ENCODE measurements at regions not wholly inside any gene's neighbourhood (a gene's known extent, or its start where the extent isn't known, plus 50 kb on each side); places are given as distances from the start of the nearest gene placed in this dataset.

GRCh38 chr10:105879401-105879800 lies 1238.3 kb downstream of the SORCS3 start:
- no peak for DNase-seq (ENCODE audit: low spot score)

- peak; percentile 6 for DNase-seq (ENCODE audit: low spot score)
Measured at GRCh38 chr10:105875050-105875449, 1234.0 kb downstream of the SORCS3 start.

DNA sequence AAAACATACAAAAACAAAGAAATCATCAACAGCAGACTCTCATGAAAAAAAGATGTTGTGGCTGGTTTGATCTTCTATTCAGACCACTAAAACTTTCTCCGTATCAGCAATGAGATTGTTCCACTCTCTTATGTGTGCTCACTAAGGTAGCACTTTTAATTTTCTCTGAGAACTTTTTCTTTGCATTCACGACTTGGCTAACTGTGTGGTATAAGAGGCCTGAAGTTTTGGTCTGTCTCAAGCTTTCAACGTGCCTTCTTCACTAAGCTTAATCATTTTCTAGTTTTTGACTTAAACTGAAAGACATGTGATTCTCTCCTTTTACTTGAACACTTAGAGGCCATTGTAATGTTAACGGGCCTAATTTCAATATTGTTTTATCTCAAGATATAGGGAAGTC lies 1231.6 kb downstream of the SORCS3 start:
- no peak for DNase-seq (ENCODE audit: low spot score)

DNA sequence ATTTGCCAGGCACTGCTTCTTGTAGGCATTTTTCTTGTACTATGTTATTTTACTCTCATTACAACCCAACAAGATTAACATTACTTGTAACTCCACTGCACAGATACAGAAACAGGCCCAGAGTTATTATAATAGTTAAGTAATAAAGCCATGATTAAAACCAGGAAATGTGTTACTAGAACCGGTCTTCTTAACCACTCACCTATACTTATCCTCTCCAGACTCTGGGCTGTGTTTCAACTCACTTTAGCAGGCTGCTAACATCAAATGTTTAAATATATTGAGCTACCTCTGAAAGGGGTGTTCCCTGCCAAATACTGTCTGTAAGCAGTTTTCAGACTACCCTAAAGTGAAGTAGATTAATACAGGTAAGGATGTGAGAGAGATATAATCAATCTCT lies 1227.8 kb downstream of the SORCS3 start:
- no peak for DNase-seq (ENCODE audit: low spot score)

DNA sequence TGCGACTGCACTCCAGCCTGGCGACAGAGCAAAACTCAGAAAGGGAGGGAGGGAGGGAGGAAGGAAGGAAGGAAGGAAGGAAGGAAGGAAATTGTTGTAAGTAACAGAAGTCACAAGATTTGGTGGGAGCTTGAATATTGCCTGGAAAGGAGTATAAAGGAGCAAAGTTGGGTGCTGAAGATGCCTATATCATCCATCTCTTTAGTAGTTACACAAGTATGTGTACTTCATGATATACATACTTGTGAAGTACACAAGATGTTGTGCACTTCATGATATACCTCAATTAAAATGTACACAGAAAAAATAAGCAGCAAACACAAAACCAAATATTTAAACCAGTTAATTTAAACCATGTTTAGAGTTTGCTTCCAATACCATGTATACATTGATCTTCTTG lies 1223.8 kb downstream of the SORCS3 start:
- no peak for DNase-seq (ENCODE audit: low spot score)

- no peak for DNase-seq (ENCODE audit: low spot score)
Measured at GRCh38 chr10:105857268-105858264, 1216.5 kb downstream of the SORCS3 start.

DNA sequence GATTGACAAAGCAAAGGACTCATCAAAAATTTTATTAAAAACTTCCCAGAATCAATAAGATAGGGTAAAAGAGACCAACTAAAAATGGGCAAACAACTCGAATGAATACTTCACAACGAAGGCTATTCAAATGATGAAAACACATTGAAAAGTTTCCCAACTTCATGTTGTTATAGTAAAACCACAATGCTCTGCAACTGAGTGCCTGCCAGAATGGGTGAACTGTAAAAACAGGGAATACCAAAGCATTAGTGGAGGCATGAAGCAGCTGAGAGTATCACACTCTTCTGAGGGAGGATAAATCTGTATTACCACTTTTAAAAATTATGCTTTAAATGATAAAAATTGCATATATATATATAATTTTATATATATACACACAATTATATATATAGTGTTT lies 1214.7 kb downstream of the SORCS3 start:
- DNase-seq (ENCODE audit: low spot score) = no peak

GRCh38 chr10:105844676-105845570 lies 1203.8 kb downstream of the SORCS3 start:
- no peak for DNase-seq (ENCODE audit: low spot score)

- no peak for DNase-seq (ENCODE audit: low spot score)
Measured at GRCh38 chr10:105844241-105844640, 1203.2 kb downstream of the SORCS3 start.

- no peak for DNase-seq (ENCODE audit: low spot score)
Measured at GRCh38 chr10:105843786-105844185, 1202.7 kb downstream of the SORCS3 start.

DNA sequence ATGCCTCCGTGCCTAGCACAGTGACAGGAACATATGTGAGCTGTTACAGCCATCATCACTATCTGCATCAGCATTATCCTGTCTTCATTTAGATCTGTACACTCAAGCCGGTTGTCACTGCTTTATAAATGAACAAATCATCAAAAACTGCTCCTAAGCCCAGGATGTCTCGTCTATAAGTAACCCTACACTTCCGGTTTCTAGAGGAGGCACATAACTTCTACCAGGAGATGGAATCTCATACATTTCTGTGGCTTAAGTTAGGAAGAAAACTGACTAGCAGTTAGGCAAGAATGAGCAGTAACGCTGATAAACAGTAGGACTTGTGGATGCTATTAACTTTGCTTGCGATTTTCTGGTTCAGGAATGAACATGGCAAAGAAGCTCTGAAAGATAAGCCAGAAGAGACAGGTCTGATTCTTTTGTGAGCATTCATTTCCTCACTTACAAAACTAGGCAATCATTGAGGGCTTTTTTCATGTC lies 1199.2 kb downstream of the SORCS3 start:
- DNase-seq (ENCODE audit: low spot score) = no peak

GRCh38 chr10:105838392-105838791 lies 1197.3 kb downstream of the SORCS3 start:
- no peak for DNase-seq (ENCODE audit: low spot score)

DNA sequence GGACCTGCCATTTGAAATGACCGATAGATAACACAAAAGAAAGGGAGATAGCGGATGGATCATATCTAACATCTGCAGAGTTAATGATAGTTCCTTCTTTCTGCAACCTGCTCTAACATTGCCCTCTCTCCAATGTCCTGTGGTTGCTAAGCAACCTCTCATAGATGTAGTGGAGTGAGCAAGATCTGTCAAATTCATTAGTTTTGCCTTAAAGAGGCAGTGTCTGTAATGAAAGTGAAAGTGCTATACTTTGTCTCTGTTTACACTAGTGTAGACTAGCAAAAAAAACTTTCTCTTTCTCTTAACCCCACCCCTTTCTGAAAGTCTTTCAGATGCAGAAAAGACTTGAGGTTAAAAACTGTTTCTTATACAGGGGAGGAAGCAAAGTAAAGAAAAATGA lies 1196.9 kb downstream of the SORCS3 start:
- no peak for DNase-seq (ENCODE audit: low spot score)

- no peak for DNase-seq (ENCODE audit: low spot score)
Measured at GRCh38 chr10:105834261-105835059, 1193.4 kb downstream of the SORCS3 start.

DNA sequence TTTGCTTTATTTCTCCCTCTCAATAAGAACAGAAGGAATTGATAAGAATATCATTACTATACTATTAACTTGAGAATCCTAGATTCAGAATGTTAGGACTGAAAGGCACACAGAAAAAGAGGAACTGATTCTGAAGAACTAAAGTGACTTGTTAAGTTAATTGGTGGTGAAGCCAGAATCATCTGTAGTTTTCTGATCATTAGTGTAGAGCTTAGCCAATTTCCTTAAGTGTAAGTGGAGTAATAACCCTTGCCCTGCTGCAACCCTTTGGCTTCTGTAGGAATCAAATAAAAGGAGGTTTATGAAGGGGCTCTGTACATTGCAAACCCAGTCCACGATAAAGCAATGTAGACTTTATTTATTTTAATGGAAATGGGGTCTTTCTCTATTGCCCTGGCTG lies 1186.0 kb downstream of the SORCS3 start:
- DNase-seq (ENCODE audit: low spot score) = no peak

DNA sequence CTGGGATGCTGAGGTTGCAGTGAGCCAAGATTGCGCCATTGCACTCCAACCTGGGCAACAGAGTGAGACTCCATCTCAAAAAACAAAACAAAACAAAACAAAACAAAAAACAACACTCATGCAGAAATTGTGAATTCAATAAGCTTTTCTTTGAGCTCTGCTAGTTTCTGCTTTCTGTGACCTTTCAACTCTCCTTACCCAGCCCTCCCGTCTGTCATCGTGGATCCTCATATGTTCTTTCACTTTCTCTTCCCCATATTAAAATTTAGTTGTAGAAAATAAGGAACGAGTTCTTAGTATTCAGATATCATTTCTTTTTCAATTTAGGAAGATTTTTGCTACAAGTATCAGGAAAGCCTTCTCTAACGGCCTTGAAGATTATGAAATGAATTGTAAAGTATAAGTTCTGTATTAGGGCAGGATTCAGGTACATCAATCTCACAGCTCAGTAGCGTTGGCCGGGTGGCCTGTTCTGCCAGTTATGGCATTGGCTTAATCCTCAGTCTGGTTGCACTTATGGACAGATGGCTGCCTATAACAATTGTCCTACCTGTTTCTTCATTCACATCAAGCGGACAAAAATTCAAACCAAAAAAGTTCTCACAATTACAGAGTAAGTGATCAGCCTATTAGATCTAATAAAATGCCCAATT lies 1167.0 kb downstream of the SORCS3 start:
- DNase-seq (ENCODE audit: low spot score) = no peak

DNA sequence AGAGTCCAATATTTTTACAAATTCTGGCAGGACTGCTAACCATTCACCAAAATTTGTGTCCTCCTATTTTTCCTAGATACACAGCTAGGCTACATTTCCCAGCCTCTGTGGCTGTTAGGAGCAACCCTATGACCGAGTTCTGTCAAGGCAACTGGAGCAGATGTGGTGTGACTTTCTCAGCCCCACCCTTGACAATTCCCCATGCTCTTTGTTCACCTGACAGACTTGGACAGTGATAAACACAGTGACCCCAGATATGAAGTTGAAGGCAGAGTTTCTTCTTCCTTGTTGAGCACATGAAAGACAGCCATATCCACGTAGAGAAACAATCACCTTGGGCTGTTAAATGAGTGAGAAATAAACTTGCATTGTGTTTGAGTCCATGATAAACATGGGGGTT lies 1162.1 kb downstream of the SORCS3 start:
- no peak for DNase-seq (ENCODE audit: low spot score)

DNA sequence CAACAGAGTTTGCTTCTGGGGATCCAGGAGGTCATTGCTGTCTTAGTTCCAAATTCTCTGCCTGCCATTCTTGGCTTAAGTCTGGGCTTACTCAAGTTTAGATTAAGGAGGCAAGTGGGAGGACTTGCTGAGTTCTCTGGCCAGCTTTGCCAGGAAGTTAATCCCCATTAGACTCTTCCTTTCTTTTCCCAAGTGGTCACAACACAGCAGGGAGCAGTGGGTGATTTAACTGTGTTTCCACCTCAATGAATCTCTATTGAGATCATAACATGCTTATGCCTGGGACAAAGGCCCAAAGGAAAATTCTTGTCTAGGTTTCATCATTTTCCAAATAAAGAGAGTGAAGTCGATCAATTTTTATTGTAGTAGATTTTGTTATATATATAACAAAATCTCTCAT lies 1159.6 kb downstream of the SORCS3 start:
- DNase-seq (ENCODE audit: low spot score) = no peak

DNA sequence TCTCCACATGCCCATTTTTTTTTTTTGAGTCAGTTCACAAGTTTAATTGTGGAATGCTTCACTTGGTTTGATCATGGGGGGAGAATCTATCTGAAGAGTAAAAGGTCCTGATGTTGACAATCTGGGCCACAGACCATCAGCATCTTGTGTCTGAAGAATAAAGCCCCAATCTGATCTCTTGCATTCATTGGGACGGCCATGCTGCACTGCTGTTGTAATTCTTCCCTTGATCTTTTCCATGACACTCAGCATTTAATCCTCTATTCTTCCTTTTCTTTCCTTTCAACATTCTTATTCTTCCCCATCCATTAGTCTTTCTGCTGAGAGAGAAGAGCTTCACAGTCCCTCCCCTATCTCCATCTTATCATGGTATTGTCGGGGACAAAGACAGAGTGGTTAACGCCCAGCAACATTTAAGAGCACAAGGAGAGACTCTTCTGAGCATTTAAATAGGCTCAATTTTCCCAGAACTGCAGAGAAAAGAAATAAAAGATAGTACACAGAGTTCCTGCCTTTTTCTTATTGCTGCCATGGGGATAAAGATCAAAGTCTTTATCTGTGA lies 1157.3 kb downstream of the SORCS3 start:
- DNase-seq (ENCODE audit: low spot score) = no peak

GRCh38 chr10:105797234-105797890 lies 1156.3 kb downstream of the SORCS3 start:
- DNase-seq (ENCODE audit: low spot score) = peak; percentile 51
